ENCODE measurements at regions not wholly inside any gene's neighbourhood (a gene's known extent, or its start where the extent isn't known, plus 50 kb on each side); places are given as distances from the start of the nearest gene placed in this dataset.

DNA sequence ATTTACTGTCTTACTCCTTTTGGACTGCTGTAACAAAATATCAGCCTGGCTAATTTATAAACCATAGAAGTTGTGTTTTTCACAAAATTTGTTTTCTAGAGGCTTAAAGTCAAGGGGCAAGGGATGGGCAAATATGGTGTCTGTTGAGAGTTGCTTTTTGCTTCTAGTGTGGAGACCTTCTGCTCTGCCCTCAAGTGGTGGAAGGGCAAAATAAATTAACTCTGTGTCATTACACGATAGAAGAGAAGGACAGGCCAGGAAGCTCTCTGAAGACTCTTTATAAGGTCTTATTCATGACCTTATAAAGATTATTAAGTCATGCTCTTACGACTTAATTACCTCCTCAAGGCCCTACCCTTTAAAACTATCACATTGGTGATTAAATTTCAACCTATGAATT is 181.2 kb upstream of the LRATD1 start:
- no peaks in the 10 kb centered on the region for H4K20me1 ChIP-seq (ENCODE audit: insufficient read depth, low read length)
- H2AFZ ChIP-seq (ENCODE audit: low read length): no peak overlapping the region
- H3K27me3 ChIP-seq (replicated peaks; ENCODE audit: insufficient read depth, low read length): no peaks in the 10 kb centered on the region
- no peak for DNase-seq
- H3K36me3 ChIP-seq (replicated peaks; ENCODE audit: insufficient read depth, low read length): no peaks in the 10 kb centered on the region
- no peak overlapping the region for H3K9ac ChIP-seq (ENCODE audit: low read length)
- no peaks in the 10 kb centered on the region for H3F3A ChIP-seq (ENCODE audit: insufficient read depth, low read length)
- H3K4me1 ChIP-seq (ENCODE audit: low read length): no peaks in the 10 kb centered on the region
- TF ChIP-seq, protein P1, sequence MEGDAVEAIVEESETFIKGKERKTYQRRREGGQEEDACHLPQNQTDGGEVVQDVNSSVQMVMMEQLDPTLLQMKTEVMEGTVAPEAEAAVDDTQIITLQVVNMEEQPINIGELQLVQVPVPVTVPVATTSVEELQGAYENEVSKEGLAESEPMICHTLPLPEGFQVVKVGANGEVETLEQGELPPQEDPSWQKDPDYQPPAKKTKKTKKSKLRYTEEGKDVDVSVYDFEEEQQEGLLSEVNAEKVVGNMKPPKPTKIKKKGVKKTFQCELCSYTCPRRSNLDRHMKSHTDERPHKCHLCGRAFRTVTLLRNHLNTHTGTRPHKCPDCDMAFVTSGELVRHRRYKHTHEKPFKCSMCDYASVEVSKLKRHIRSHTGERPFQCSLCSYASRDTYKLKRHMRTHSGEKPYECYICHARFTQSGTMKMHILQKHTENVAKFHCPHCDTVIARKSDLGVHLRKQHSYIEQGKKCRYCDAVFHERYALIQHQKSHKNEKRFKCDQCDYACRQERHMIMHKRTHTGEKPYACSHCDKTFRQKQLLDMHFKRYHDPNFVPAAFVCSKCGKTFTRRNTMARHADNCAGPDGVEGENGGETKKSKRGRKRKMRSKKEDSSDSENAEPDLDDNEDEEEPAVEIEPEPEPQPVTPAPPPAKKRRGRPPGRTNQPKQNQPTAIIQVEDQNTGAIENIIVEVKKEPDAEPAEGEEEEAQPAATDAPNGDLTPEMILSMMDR (IDR thresholded peaks at IDR 0.05; ENCODE audit: low read length): no peak
- TF ChIP-seq EZH2 (optimal IDR thresholded peaks at IDR 0.05; ENCODE audit: low read depth, low read length): no peak
- TF ChIP-seq EZH2phosphoT487 (IDR thresholded peaks at IDR 0.05; ENCODE audit: low read length): no peak
- no peaks in the 10 kb centered on the region for H3K9me3 ChIP-seq (replicated peaks; ENCODE audit: insufficient read depth, low read length)
- H3K9me2 ChIP-seq (replicated peaks; ENCODE audit: insufficient read depth, low read length): no peaks in the 10 kb centered on the region
- H3K4me2 ChIP-seq (ENCODE audit: low read depth, low read length): no peak overlapping the region
- H3K79me2 ChIP-seq (ENCODE audit: low read length): no peaks in the 10 kb centered on the region
- no peak overlapping the region for H3K27ac ChIP-seq (ENCODE audit: low read length)
- H3K4me3 ChIP-seq (ENCODE audit: low read length): no peak overlapping the region

DNA sequence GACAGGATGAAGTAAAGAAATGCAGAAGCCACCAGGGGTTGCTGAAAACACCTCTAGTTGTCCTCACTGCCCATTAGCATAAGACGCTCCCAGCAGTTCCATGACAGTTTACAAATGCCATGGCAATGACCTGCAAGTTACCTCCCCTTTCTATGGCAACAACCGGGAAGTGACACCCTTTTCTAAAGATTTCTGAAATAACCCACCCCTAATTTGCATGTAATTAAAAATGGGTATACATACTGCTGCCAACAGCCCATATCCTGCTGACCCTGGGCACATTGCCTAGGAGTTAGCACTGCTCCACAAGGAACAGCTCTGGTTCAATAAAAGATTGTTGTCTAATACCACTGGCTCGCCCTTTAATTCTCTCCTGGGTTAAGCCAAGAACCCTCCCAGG is 178.3 kb upstream of the LRATD1 start:
- no peaks in the 10 kb centered on the region for H3K9me2 ChIP-seq (replicated peaks; ENCODE audit: insufficient read depth, low read length)
- H3K79me2 ChIP-seq (ENCODE audit: low read length): no peaks in the 10 kb centered on the region
- H3K36me3 ChIP-seq (replicated peaks; ENCODE audit: insufficient read depth, low read length): no peaks in the 10 kb centered on the region
- no peak for DNase-seq
- TF ChIP-seq, protein P1 (IDR thresholded peaks at IDR 0.05; ENCODE audit: low read length): no peak
- TF ChIP-seq EZH2 (optimal IDR thresholded peaks at IDR 0.05; ENCODE audit: low read depth, low read length) (no peak), EZH2phosphoT487 (IDR thresholded peaks at IDR 0.05; ENCODE audit: low read length) (no peak)
- no peaks in the 10 kb centered on the region for H3K27me3 ChIP-seq (replicated peaks; ENCODE audit: insufficient read depth, low read length)
- H3K27ac ChIP-seq (ENCODE audit: low read length): no peak overlapping the region
- H3K9me3 ChIP-seq (replicated peaks; ENCODE audit: insufficient read depth, low read length): no peaks in the 10 kb centered on the region
- H3F3A ChIP-seq (ENCODE audit: insufficient read depth, low read length): no peaks in the 10 kb centered on the region
- no peak overlapping the region for H3K9ac ChIP-seq (ENCODE audit: low read length)
- no peaks in the 10 kb centered on the region for H3K4me1 ChIP-seq (ENCODE audit: low read length)
- H4K20me1 ChIP-seq (ENCODE audit: insufficient read depth, low read length): no peaks in the 10 kb centered on the region
- no peak overlapping the region for H3K4me2 ChIP-seq (ENCODE audit: low read depth, low read length)
- no peak overlapping the region for H2AFZ ChIP-seq (ENCODE audit: low read length)
- H3K4me3 ChIP-seq (ENCODE audit: low read length): no peak overlapping the region

DNA sequence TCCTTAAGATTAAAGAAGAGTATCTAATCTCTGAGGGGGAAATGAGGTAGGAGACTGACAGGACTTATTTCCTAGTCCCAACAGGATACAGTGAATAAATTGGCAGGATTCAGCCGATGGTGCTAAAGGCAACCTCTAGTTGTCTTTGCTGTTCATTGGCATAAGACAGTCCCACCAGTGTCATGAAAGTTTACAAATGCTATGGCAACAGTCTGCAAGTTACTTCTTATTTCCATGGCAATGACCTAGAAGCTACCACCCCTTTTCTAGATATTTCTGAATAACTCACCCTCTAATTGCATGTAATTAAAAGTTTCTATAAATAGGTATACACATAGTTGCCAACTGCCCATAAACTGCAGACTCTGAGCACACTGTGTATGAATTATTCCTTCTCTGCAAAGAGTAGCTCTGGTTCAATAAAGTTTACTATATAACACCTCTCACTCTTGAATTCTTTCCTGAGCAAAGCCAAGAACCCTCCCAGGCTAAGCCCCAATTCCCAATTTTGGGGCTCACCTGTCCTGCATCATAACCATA is 172.7 kb upstream of the LRATD1 start:
- Histone ChIP-seq H3K9me2 (replicated peaks; ENCODE audit: insufficient read depth, low read length) (no peaks in the 10 kb centered on the region), H3F3A (ENCODE audit: insufficient read depth, low read length) (no peaks in the 10 kb centered on the region), H3K9me3 (replicated peaks; ENCODE audit: insufficient read depth, low read length) (no peaks in the 10 kb centered on the region), H3K79me2 (ENCODE audit: low read length) (no peaks in the 10 kb centered on the region), H3K4me1 (ENCODE audit: low read length) (no peaks in the 10 kb centered on the region), H3K36me3 (replicated peaks; ENCODE audit: insufficient read depth, low read length) (no peaks in the 10 kb centered on the region), H2AFZ (ENCODE audit: low read length) (no peak overlapping the region), H3K4me3 (ENCODE audit: low read length) (no peak overlapping the region), H3K27me3 (replicated peaks; ENCODE audit: insufficient read depth, low read length) (no peaks in the 10 kb centered on the region), H3K27ac (ENCODE audit: low read length) (no peak overlapping the region), H4K20me1 (ENCODE audit: insufficient read depth, low read length) (no peaks in the 10 kb centered on the region), H3K4me2 (ENCODE audit: low read depth, low read length) (no peak overlapping the region), H3K9ac (ENCODE audit: low read length) (no peak overlapping the region)
- DNase-seq: no peak
- TF ChIP-seq EZH2 (optimal IDR thresholded peaks at IDR 0.05; ENCODE audit: low read depth, low read length): no peak
- TF ChIP-seq EZH2phosphoT487 (IDR thresholded peaks at IDR 0.05; ENCODE audit: low read length): no peak
- TF ChIP-seq, protein P1 (IDR thresholded peaks at IDR 0.05; ENCODE audit: low read length): no peak
